Activated naive CD4-positive, alpha-beta T cell treated with anti-CD3 and anti-CD28 coated beads, Interleukin-2, amount 10 ng/mL, durations not matched to agents 7 days and 5 days (primary cell): ENCODE measurements at regions not wholly inside any gene's neighbourhood (a gene's known extent, or its start where the extent isn't known, plus 50 kb on each side); places are given as distances from the start of the nearest gene placed in this dataset.
"Not testable (repeated sequence)": the region's sequence is repeated elsewhere in the genome, so short reads cannot be mapped to it uniquely, and the experiment has no call there.

Experiments used
- CTCF ChIA-PET: fragments of 350-600 bp; sonication (Branson Sonifier 250); formaldehyde crosslinking; loops from one replicate; lab custom pipeline; 2021; ENCODE audit warnings: antibody characterized with exemption; lab: Charles Lee
- DNase-seq: peaks from one replicate; pipeline ENCODE4 v3.0.0-alpha.2; 2020
- H3K27ac Mint-ChIP-seq: one replicate; pipeline ENCODE4 v1.8.0; 2021; ENCODE audit warnings: mild to moderate bottlenecking, moderate library complexity, mixed read lengths
- H3K27me3 Mint-ChIP-seq: one replicate; pipeline ENCODE4 v1.8.0; 2021; ENCODE audit warnings: mild to moderate bottlenecking, mixed read lengths
- H3K36me3 Mint-ChIP-seq: one replicate; pipeline ENCODE4 v1.8.0; 2021; ENCODE audit warnings: mixed read lengths
- H3K4me1 Mint-ChIP-seq: one replicate; pipeline ENCODE4 v1.8.0; 2021; ENCODE audit warnings: mixed read lengths
- H3K4me3 Mint-ChIP-seq: one replicate; pipeline ENCODE4 v1.8.0; 2021; ENCODE audit warnings: mild to moderate bottlenecking, moderate library complexity, mixed read lengths
- H3K9me3 Mint-ChIP-seq: one replicate; pipeline ENCODE4 v1.8.0; 2021; ENCODE audit warnings: mixed read lengths

DNA sequence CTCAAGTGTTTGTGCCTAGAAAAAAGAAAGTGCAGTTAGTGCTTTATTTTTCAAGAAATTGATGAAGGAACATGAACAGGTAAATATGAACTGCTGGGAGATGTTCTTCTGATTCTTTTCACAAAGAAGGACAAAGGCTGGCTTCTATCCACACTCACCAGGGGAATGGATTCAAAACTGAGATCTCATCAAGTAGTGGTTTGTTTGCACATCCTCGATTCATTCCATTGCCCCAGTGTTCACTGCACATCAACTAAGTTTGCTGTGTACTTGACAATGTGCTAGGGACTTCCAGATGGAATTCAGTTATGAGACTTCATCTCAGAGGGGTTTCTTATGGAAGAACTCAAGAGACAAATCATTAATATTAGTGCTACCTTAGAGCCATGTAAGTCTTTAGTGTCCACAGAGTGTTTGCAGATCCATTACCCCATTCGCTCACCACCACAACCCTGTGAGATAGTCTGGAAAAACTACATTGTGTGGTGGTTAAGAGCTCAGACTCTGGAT lies 332.9 kb upstream of the PPP2R3A start:
- Mint-ChIP-seq H3K9me3 (no peaks in the 10 kb centered on the region), H3K27me3 (no peaks in the 10 kb centered on the region), H3K4me1 (no peaks in the 10 kb centered on the region), H3K36me3 (no peaks in the 10 kb centered on the region), H3K27ac (no peak overlapping the region), H3K4me3 (no peak overlapping the region)
- CTCF ChIA-PET = no interaction called here
- no peak for DNase-seq

DNA sequence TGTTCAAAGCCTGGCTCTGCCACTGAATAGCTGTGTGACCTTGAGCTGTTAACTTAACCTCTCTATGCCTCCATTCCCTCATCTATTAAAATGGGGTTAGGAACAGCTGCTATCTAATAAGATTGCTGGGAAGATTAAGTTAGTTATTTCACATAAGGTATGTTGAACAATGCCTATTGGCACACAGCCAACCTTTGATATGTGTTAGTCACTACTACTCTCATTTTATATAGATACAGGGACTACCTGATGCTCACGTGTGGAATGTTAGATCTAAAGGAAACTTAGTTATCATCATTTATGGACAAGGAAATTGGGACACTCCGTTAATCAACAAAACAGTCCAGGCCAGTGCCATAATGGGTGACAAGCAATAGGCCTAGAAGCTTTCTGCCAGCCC lies 332.4 kb upstream of the PPP2R3A start:
- DNase-seq = no peak
- Mint-ChIP-seq H3K36me3 (no peaks in the 10 kb centered on the region), H3K9me3 (no peaks in the 10 kb centered on the region), H3K4me1 (no peaks in the 10 kb centered on the region), H3K27ac (no peak overlapping the region), H3K4me3 (no peak overlapping the region), H3K27me3 (no peaks in the 10 kb centered on the region)
- CTCF ChIA-PET = no interaction called here

DNA sequence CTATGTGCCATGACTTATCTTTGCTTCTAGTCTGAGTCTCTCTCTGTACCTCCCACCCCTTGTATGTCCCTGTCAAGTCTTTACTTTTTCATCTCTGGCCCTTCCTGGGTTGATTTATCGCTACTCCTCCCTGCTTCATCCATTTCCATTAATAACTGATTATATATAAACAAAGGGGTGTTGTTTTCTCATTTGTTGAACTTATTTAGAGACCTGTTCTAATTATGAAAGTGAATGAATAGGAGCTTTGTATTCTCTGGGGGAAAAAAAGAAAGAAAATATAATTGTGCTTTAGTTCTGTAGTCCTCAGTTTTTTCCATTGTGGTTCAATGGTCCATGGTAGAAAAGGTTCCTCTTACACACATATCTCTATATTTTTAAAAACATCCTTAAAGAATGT lies 328.9 kb upstream of the PPP2R3A start:
- Mint-ChIP-seq H3K27ac (no peak overlapping the region), H3K4me3 (no peak overlapping the region), H3K36me3 (no peaks in the 10 kb centered on the region), H3K27me3 (no peaks in the 10 kb centered on the region), H3K9me3 (no peaks in the 10 kb centered on the region), H3K4me1 (no peaks in the 10 kb centered on the region)
- CTCF ChIA-PET = no interaction called here
- DNase-seq = no peak

DNA sequence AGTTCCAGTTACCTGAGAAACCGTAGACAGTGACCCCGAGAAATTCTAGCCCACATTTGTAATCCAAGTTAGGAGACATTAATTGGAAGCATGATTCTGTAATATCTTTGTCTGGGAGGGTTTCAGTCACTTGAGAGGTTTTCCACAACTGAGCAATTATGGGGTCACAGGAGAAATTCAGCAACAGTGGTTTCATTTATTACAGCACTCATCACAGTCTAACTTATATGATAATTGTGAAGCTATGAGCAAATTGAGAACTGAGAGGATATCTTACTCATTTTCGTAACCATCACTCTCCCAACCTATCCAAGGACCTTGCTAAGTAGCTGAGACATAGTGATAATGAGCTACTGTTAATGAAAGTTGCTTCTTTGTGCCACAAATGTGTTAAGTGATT lies 328.5 kb upstream of the PPP2R3A start:
- Mint-ChIP-seq H3K27me3 (no peaks in the 10 kb centered on the region), H3K9me3 (no peaks in the 10 kb centered on the region), H3K27ac (no peak overlapping the region), H3K4me1 (no peaks in the 10 kb centered on the region), H3K36me3 (no peaks in the 10 kb centered on the region), H3K4me3 (no peak overlapping the region)
- CTCF ChIA-PET = no interaction called here
- DNase-seq = no peak

DNA sequence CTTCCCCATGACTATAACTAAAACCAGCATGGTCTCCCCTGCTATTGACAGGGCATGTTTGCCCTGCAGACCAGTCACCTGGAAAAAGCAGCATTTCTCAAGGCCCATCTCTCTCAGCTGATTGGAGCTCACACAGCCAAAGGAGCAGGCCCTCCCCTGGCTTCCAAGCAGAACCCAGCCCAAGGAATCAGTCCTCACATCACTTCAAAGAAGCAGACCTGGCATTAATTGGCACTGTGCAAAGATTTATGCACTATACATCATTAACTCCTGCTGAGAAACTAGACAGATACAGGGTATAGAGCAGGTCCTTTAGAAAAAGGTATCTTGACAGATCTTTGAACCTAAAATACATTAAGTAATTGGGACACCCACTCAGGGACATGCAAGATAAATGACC lies 323.8 kb upstream of the PPP2R3A start:
- Mint-ChIP-seq H3K4me1 (no peaks in the 10 kb centered on the region), H3K27ac (no peak overlapping the region), H3K27me3 (no peaks in the 10 kb centered on the region), H3K4me3 (no peak overlapping the region), H3K36me3 (no peaks in the 10 kb centered on the region), H3K9me3 (no peaks in the 10 kb centered on the region)
- CTCF ChIA-PET = no interaction called here
- DNase-seq = no peak

DNA sequence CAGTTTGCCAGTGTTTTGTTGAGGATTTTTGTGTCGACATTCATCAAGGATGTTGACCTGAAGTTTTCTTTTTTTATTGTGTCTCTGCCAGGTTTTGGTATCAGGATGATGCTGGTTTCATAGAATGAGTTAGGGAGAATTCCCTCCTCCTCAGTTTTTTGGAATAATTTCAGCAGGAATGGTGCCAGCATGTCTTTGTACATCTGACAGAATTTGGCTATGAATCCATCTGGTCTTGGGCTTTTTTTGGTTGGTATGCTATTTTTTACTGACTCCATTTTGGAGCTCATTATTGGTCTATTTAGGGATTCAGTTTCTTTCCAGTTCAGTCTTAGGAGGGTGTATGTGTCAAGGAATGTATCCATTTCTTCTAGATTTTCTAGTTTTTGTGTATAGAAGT lies 320.0 kb upstream of the PPP2R3A start:
- no peaks in the 10 kb centered on the region for H3K27me3 Mint-ChIP-seq
- H3K4me3 Mint-ChIP-seq = no peak overlapping the region
- DNase-seq = no peak
- no peaks in the 10 kb centered on the region for H3K4me1 Mint-ChIP-seq
- no peak overlapping the region for H3K27ac Mint-ChIP-seq
- CTCF ChIA-PET = no interaction called here
- no peaks in the 10 kb centered on the region for H3K36me3 Mint-ChIP-seq
- peaks cover 4% of the 10 kb centered on the region for H3K9me3 Mint-ChIP-seq

DNA sequence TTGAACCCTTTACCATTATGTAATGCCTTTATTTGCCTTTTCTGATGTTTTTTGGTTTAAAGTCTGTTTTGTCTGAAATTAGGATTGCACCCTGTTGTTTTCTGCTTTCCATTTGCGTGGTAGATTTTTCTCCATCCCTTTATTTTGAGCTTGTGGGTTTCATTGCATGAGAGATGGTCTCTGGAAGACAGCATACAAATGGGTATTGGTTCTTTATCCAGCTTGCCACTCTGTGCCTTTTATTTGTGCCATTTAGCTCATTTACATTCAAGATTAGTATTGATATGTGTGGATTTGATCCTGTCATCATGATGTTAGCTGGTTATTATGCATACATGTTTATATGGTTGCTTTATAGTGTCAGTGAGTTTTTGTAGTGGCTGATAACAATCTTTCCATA lies 318.7 kb upstream of the PPP2R3A start:
- CTCF ChIA-PET = no interaction called here
- no peak overlapping the region for H3K4me3 Mint-ChIP-seq
- no peaks in the 10 kb centered on the region for H3K27me3 Mint-ChIP-seq
- H3K36me3 Mint-ChIP-seq = no peaks in the 10 kb centered on the region
- H3K9me3 Mint-ChIP-seq = peaks cover 5% of the 10 kb centered on the region
- no peak for DNase-seq
- H3K27ac Mint-ChIP-seq = no peak overlapping the region
- H3K4me1 Mint-ChIP-seq = no peaks in the 10 kb centered on the region

DNA sequence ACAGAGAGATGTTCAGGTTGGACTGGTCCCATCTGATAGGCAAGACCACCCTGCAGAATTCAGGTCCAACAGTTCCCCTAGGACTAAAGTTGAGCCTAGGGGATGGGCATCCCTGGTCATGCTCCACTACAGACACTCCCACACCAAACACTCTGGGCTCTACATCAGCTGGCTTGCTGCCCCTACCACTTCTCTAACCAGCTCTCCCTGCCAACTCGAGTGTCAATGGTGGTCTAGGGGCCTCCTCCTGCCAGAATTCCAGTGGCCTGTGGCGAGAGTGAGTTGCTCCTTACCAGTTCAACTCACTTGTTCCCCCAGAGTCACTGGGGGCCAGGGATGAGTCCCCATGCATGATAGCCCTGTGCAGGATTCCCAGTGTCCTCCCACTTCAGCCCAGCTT lies 316.2 kb upstream of the PPP2R3A start:
- no peak for DNase-seq
- peaks cover 5% of the 10 kb centered on the region for H3K9me3 Mint-ChIP-seq
- H3K27ac Mint-ChIP-seq = no peak overlapping the region
- no peak overlapping the region for H3K4me3 Mint-ChIP-seq
- no peaks in the 10 kb centered on the region for H3K4me1 Mint-ChIP-seq
- no peaks in the 10 kb centered on the region for H3K27me3 Mint-ChIP-seq
- CTCF ChIA-PET = no interaction called here
- H3K36me3 Mint-ChIP-seq = no peaks in the 10 kb centered on the region

DNA sequence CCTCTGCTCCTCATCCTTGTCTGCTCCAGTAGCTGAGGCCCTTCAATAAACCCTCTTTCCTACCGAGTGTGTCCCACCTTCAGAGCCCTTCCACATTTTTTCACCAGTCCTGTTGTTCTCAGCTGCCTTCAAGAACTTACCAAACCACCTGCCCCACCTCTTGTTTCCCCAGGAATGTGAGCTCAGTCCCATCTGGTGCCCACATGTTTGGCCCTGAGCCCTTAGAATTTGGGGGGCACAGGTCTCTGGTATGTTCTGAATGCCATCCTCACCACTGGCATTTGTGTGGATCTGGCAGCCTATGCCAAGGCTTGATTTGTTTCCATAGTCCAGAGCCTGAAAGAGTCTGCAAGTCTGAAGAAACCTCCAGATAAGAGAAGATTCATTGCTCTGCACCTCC lies 315.2 kb upstream of the PPP2R3A start:
- CTCF ChIA-PET = no interaction called here
- H3K4me1 Mint-ChIP-seq = no peaks in the 10 kb centered on the region
- no peak overlapping the region for H3K27ac Mint-ChIP-seq
- H3K4me3 Mint-ChIP-seq = no peak overlapping the region
- no peaks in the 10 kb centered on the region for H3K36me3 Mint-ChIP-seq
- H3K9me3 Mint-ChIP-seq = peaks cover 5% of the 10 kb centered on the region
- no peak for DNase-seq
- no peaks in the 10 kb centered on the region for H3K27me3 Mint-ChIP-seq

DNA sequence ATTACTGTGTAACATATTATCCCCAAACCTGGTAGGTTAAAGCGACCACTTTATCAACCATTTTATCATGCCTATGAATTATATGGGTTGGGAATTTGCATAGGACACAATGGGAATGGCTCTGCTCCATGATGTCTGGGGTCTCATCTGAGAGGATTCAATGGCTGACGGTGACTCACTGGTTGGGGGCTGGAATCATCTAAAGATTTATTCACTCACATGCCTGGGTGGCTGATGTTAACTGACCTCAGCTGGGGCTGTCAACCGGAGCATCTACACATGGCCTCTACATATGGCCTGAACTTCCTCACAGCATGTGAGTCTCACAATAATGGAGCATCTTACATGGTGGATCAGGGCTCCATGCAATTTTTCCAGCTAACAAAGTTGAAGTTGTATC lies 313.1 kb upstream of the PPP2R3A start:
- Mint-ChIP-seq H3K27ac (no peak overlapping the region), H3K9me3 (peaks cover 7% of the 10 kb centered on the region), H3K4me1 (no peaks in the 10 kb centered on the region), H3K4me3 (no peak overlapping the region), H3K27me3 (no peaks in the 10 kb centered on the region), H3K36me3 (no peaks in the 10 kb centered on the region)
- DNase-seq = no peak
- CTCF ChIA-PET = no interaction called here

DNA sequence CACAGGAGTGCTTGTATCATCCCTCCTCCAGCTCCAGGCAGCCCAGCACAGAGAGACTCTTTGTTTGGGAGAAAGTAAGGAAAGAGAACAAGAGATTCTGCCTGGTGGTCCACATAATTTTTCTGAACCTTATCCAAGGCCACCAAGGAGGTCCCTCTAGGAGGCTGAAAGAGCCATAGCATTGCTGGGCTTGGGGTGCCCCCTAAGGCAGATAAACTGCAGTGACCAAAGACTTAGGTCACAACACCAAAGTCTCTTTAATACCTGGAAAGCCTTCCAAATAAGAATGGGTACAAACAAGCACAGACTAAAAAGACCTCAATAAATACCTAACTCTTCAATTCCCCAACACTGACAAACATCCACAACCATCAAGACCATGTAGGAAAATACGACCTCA lies 310.2 kb upstream of the PPP2R3A start:
- no peaks in the 10 kb centered on the region for H3K4me1 Mint-ChIP-seq
- H3K9me3 Mint-ChIP-seq = peaks cover 6% of the 10 kb centered on the region
- H3K27me3 Mint-ChIP-seq = no peaks in the 10 kb centered on the region
- H3K36me3 Mint-ChIP-seq = no peaks in the 10 kb centered on the region
- DNase-seq = no peak
- H3K4me3 Mint-ChIP-seq = no peak overlapping the region
- no peak overlapping the region for H3K27ac Mint-ChIP-seq
- CTCF ChIA-PET = no interaction called here

DNA sequence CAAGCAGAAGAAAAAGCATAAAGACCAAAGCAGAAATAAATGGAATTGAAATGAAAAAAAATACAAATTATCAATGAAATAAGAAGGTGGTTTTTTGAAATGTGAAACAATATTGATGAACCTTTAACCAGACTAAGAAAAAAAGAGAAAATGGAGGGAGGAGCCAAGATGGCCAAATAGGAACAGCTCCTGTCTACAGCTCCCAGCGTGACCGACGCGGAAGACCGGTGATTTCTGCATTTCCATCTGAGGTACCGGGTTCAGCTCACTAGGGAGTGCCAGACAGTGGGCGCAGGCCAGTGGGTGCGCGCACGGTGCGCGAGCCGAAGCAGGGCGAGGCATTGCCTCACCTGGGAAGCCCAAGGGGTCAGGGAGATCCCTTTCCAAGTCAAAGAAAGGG lies 307.1 kb upstream of the PPP2R3A start:
- H3K4me1 Mint-ChIP-seq, H3K36me3 Mint-ChIP-seq, DNase-seq, H3K27me3 Mint-ChIP-seq, CTCF ChIA-PET, H3K27ac Mint-ChIP-seq, H3K9me3 Mint-ChIP-seq, H3K4me3 Mint-ChIP-seq: not testable (repeated sequence)

DNA sequence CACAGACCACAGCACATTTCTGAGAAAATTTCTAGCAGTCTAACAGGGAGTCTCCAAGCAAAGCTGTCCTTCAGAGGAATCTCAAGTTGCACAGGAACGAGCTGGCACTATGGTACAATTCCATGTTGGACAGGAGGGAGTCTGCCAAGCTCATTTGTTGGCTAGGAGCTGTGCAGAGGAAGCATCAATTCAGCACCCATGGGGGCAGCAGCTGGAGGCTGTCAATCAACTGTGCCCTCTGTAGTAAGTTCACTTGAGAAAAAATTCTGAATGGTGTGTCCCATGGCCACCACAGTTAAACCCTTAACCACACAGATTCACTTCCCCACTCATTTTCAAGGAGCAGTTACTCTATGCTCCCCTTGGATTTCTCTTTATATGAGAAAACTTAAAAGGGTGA lies 298.5 kb upstream of the PPP2R3A start:
- Mint-ChIP-seq H3K9me3 (peaks cover 7% of the 10 kb centered on the region), H3K4me1 (no peaks in the 10 kb centered on the region), H3K27ac (no peak overlapping the region), H3K36me3 (no peaks in the 10 kb centered on the region), H3K27me3 (no peaks in the 10 kb centered on the region), H3K4me3 (no peak overlapping the region)
- DNase-seq = no peak
- CTCF ChIA-PET = no interaction called here

DNA sequence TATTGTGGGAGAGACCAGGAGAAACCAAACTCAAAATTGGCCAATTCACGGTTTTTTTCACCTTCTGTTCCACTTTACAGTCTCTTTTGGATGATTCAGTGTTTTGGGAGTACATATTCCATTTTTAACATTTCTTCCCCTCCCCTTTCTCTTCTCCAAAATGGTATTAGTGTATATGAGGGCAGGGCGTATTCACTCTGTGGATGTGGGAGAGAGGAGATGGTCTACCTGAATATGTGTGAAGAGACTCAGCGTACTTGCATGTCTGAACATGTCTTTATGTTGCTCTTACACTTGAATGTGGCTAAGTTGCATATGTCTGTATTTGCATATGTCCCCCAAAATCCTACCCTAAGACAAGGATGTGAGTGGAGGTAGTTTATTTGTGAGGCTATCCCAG lies 291.0 kb upstream of the PPP2R3A start:
- CTCF ChIA-PET = no interaction called here
- Mint-ChIP-seq H3K36me3 (no peaks in the 10 kb centered on the region), H3K27me3 (no peaks in the 10 kb centered on the region), H3K4me1 (no peaks in the 10 kb centered on the region), H3K4me3 (no peak overlapping the region), H3K9me3 (peaks cover 2% of the 10 kb centered on the region), H3K27ac (no peak overlapping the region)
- no peak for DNase-seq

DNA sequence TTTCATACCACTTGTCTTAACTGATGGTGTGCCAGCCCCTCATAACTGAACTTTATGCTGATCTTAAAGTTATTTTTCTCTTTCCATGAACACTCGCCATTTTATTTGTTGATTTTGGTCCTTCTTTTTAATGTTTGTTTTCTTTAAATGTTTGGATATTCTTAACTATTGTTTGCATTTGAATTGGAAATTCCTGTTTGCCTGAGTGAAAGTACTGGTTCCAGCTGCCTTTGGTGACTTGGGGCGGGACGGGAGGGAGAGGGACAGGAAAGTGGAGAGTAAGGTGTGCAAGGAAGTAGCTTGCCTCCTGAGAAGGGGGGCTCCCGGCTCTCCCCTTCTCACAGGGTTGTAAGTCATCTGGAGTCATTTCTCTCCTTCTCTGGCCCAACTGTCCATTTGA lies 287.1 kb upstream of the PPP2R3A start:
- peaks cover 2% of the 10 kb centered on the region for H3K9me3 Mint-ChIP-seq
- H3K4me1 Mint-ChIP-seq = no peaks in the 10 kb centered on the region
- H3K27ac Mint-ChIP-seq = no peak overlapping the region
- DNase-seq = no peak
- CTCF ChIA-PET = no interaction called here
- H3K27me3 Mint-ChIP-seq = no peaks in the 10 kb centered on the region
- no peak overlapping the region for H3K4me3 Mint-ChIP-seq
- H3K36me3 Mint-ChIP-seq = no peaks in the 10 kb centered on the region

DNA sequence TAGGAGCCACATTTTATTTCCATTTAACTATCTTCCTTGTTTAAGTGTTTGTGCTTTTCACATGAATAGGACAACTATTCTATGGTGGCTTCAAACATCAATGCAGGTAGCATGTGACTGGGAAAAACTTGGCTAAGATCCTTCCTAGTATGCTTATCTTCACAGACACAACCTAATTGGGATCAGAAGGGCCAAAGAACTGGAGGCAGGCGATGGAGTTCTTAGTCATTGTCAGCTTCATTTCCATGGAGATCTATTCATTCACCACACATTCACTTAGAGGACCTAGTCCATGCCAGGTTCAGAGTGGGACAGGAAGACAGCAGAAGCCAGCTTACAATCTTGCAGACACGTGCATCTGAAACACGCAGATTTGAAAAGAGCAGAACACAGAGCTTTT lies 277.5 kb upstream of the PPP2R3A start:
- Mint-ChIP-seq H3K36me3 (no peaks in the 10 kb centered on the region), H3K4me1 (no peaks in the 10 kb centered on the region), H3K27me3 (no peaks in the 10 kb centered on the region), H3K27ac (no peak overlapping the region), H3K9me3 (peaks cover 2% of the 10 kb centered on the region), H3K4me3 (no peak overlapping the region)
- CTCF ChIA-PET = no interaction called here
- DNase-seq = no peak
